ENCODE measurements at regions not wholly inside any gene's neighbourhood (a gene's known extent, or its start where the extent isn't known, plus 50 kb on each side); places are given as distances from the start of the nearest gene placed in this dataset.
"Not testable (repeated sequence)": the region's sequence is repeated elsewhere in the genome, so short reads cannot be mapped to it uniquely, and the experiment has no call there.

- DNase-seq (ENCODE audit: low read depth in 2 of 2), result no peak
These were observed 90.1 kb downstream of the SREK1 start for GRCh38 chr5:66234241-66234640.

GRCh38 chr5:66238435-66238834 is 94.3 kb downstream of the SREK1 start:
- no peak for DNase-seq (ENCODE audit: low read depth in 2 of 2)

- DNase-seq (ENCODE audit: low read depth in 2 of 2), result no peak
These were observed 94.9 kb downstream of the SREK1 start for GRCh38 chr5:66239034-66239433.

GRCh38 chr5:66241136-66241825 is 97.2 kb downstream of the SREK1 start:
- no peak for DNase-seq (ENCODE audit: low read depth in 2 of 2)

GRCh38 chr5:66242050-66242715 is 98.1 kb downstream of the SREK1 start:
- no peak for DNase-seq (ENCODE audit: low read depth in 2 of 2)

GRCh38 chr5:66246608-66247007 is 102.5 kb downstream of the SREK1 start:
- DNase-seq (ENCODE audit: low read depth in 2 of 2), result peak; percentile 21 to 35

- peak; percentile 52 to 54 for DNase-seq (ENCODE audit: low read depth in 2 of 2)
These were observed 103.3 kb downstream of the SREK1 start for GRCh38 chr5:66247176-66247960.

- no peak for DNase-seq (ENCODE audit: low read depth in 2 of 2)
These were observed 104.8 kb downstream of the SREK1 start for GRCh38 chr5:66248874-66249273.

GRCh38 chr5:66249920-66250319 is 105.8 kb downstream of the SREK1 start:
- no peak for DNase-seq (ENCODE audit: low read depth in 2 of 2)

GRCh38 chr5:66252849-66253248 is 108.7 kb downstream of the SREK1 start:
- no peak for DNase-seq (ENCODE audit: low read depth in 2 of 2)

GRCh38 chr5:66255714-66256113 is 111.6 kb downstream of the SREK1 start:
- DNase-seq (ENCODE audit: low read depth in 2 of 2), result no peak

- DNase-seq (ENCODE audit: low read depth in 2 of 2), result no peak
These were observed 129.0 kb downstream of the SREK1 start for GRCh38 chr5:66273121-66273520.

GRCh38 chr5:66276986-66277385 is 132.9 kb downstream of the SREK1 start:
- no peak for DNase-seq (ENCODE audit: low read depth in 2 of 2)

GRCh38 chr5:66277981-66278380 is 133.9 kb downstream of the SREK1 start:
- DNase-seq (ENCODE audit: low read depth in 2 of 2), result no peak

GRCh38 chr5:66281294-66281693 is 137.2 kb downstream of the SREK1 start:
- DNase-seq (ENCODE audit: low read depth in 2 of 2), result no peak

- DNase-seq (ENCODE audit: low read depth in 2 of 2), result no peak
These were observed 140.7 kb downstream of the SREK1 start for GRCh38 chr5:66284588-66285342.

GRCh38 chr5:66285343-66285922 is 141.3 kb downstream of the SREK1 start:
- DNase-seq (ENCODE audit: low read depth in 2 of 2), result no peak

GRCh38 chr5:66291771-66292170 is 147.7 kb downstream of the SREK1 start:
- DNase-seq (ENCODE audit: low read depth in 2 of 2), result no peak

GRCh38 chr5:66293851-66294250 is 149.8 kb downstream of the SREK1 start:
- DNase-seq (ENCODE audit: low read depth in 2 of 2), result not testable (repeated sequence)

GRCh38 chr5:66299463-66299862 is 155.4 kb downstream of the SREK1 start:
- no peak for DNase-seq (ENCODE audit: low read depth in 2 of 2)

GRCh38 chr5:66302344-66302743 is 158.2 kb downstream of the SREK1 start:
- no peak for DNase-seq (ENCODE audit: low read depth in 2 of 2)

Data from fibroblast of skin of left quadriceps (primary cell).